HL-60 (cell line): ENCODE measurements at regions not wholly inside any gene's neighbourhood (a gene's known extent, or its start where the extent isn't known, plus 50 kb on each side); places are given as distances from the start of the nearest gene placed in this dataset.

Experiments used
- CTCF ChIP-seq: IDR thresholded peaks from one replicate; pipeline ENCODE4 v1.5.1; 2011; ENCODE audit warnings: low read length, control low read depth, inconsistent platforms; ENCODE audit not compliant: insufficient read depth
- GABPA ChIP-seq: IDR thresholded peaks from 2 replicates; pipeline ENCODE4 v1.6.1; 2012; ENCODE audit warnings: low read depth
- POLR2AphosphoS5 ChIP-seq: IDR thresholded peaks from 2 replicates; pipeline ENCODE4 v1.6.1; 2012; ENCODE audit warnings: low read depth
- REST ChIP-seq: IDR thresholded peaks from 2 replicates; pipeline ENCODE4 v1.6.1; 2012; ENCODE audit warnings: low read depth; ENCODE audit not compliant: insufficient replicate concordance

- TF ChIP-seq CTCF, result no peak
- TF ChIP-seq GABPA, result no peak
- no peak for TF ChIP-seq POLR2AphosphoS5
- TF ChIP-seq REST, result no peak
Observed at GRCh38 chr3:26449996-26450395, 172.6 kb upstream of the LRRC3B start.
